A549 (cell line): ENCODE measurements at regions not wholly inside any gene's neighbourhood (a gene's known extent, or its start where the extent isn't known, plus 50 kb on each side); places are given as distances from the start of the nearest gene placed in this dataset.

ENCODE experiments used
- ATAC-seq, 2 experiments: fragments of 200-7000 bp in 1 of 2; fragments of >200 bp in 1 of 2; cut with Nextera tagmentation in 1 of 2; cut with Tn5 transposase in 1 of 2; 3 replicates each; pipeline versions ENCODE4 v1.8.0 to v1.9.1; 2018 to 2020; ENCODE audit warnings: mild to moderate bottlenecking in 1 of 2, moderate library complexity in 1 of 2
- CTCF ChIA-PET: fragments of 300-600 bp; sonication (Branson Sonifier 250); formaldehyde crosslinking; extraction: SDS; loops from one replicate; lab custom pipeline; 2021; ENCODE audit warnings: antibody characterized with exemption, inconsistent platforms; lab: Yijun Ruan, JAX
- POLR2A ChIA-PET: fragments of 350-600 bp; formaldehyde crosslinking; extraction: SDS; loops from one replicate; lab custom pipeline; 2021; ENCODE audit warnings: antibody characterized with exemption, inconsistent platforms; lab: Yijun Ruan, JAX
- DNase-seq, 2 experiments: peaks; one replicate each; pipeline versions ENCODE4 v3.0.0 to v3.0.0-alpha.2; 2011 to 2016; ENCODE audit warnings: low read depth in 1 of 2, low spot score in 1 of 2
- FAIRE-seq: peaks from 2 replicates; lab custom pipeline; 2011; peaks lifted over from hg19 to GRCh38; lab: Jason Lieb, UNC
- H3K27ac ChIP-seq, 2 experiments: fragments of >200 bp; sonication (Bioruptor Twin); formaldehyde crosslinking; 3 replicates each; pipeline ENCODE4 v1.5.1; 2016 to 2017
- H3K4me1 ChIP-seq: fragments of >200 bp; sonication (Bioruptor Twin); formaldehyde crosslinking; 3 replicates; pipeline ENCODE4 v1.6.1; 2016
- H3K4me2 ChIP-seq: fragments of >200 bp; sonication (Bioruptor Twin); formaldehyde crosslinking; 3 replicates; pipeline ENCODE4 v1.6.1; 2016
- H3K4me3 ChIP-seq: fragments of >200 bp; sonication (Bioruptor Twin); formaldehyde crosslinking; 3 replicates; pipeline ENCODE4 v1.5.1; 2016
- H3K9me3 ChIP-seq: fragments of >200 bp; sonication (Bioruptor Twin); formaldehyde crosslinking; 3 replicates; pipeline ENCODE4 v1.6.1; 2016
- BHLHE40 ChIP-seq: IDR thresholded peaks from 2 replicates; pipeline ENCODE4 v1.6.1; 2012; ENCODE audit warnings: low read depth, low read length, inconsistent platforms
- CBX8 ChIP-seq: fragments of 200-600 bp; sonication (generic); IDR thresholded peaks from 2 replicates; pipeline ENCODE4 v1.6.1; 2016
- CHD2 ChIP-seq: fragments of 150-350 bp; IDR thresholded peaks from 2 replicates; pipeline ENCODE4 v1.6.1; 2014; ENCODE audit warnings: low read length; ENCODE audit not compliant: partially characterized antibody
- E2F6 ChIP-seq: IDR thresholded peaks from 2 replicates; pipeline ENCODE4 v1.6.1; 2012; ENCODE audit warnings: low read depth, borderline replicate concordance
- EHF ChIP-seq: fragments of 250-450 bp; sonication (Bioruptor Pico); IDR thresholded peaks from 2 replicates; pipeline ENCODE4 v1.5.0; 2020; ENCODE audit warnings: mild to moderate bottlenecking
- ESRRA ChIP-seq: fragments of 150-350 bp; IDR thresholded peaks from 2 replicates; pipeline ENCODE4 v1.6.1; 2014; ENCODE audit warnings: mild to moderate bottlenecking, low read length, borderline replicate concordance
- GATA3 ChIP-seq: IDR thresholded peaks from 2 replicates; pipeline ENCODE4 v1.6.1; 2012; ENCODE audit warnings: borderline replicate concordance
- HDAC2 ChIP-seq: fragments of 200-600 bp; sonication (generic); IDR thresholded peaks from 2 replicates; pipeline ENCODE4 v1.6.1; 2016
- HES2 ChIP-seq: fragments of >200 bp; sonication (Bioruptor Twin); formaldehyde crosslinking; IDR thresholded peaks from 2 replicates; pipeline ENCODE4 v1.6.1; 2016
- HEYL ChIP-seq: fragments of 250-450 bp; sonication (Bioruptor Pico); IDR thresholded peaks from 2 replicates; pipeline ENCODE4 v1.8.0; 2021; ENCODE audit warnings: mild to moderate bottlenecking, moderate library complexity
- HOXA7 ChIP-seq: fragments of 250-450 bp; sonication (Bioruptor Pico); IDR thresholded peaks from 2 replicates; pipeline ENCODE4 v1.5.0; 2020; ENCODE audit warnings: mild to moderate bottlenecking, moderate library complexity
- HOXB13 ChIP-seq: fragments of 250-450 bp; sonication (Bioruptor Pico); IDR thresholded peaks from 2 replicates; pipeline ENCODE4 v1.5.0; 2020; ENCODE audit warnings: low read depth, mild to moderate bottlenecking, moderate library complexity
- HOXB5 ChIP-seq: fragments of 250-450 bp; sonication (Bioruptor Pico); IDR thresholded peaks from 2 replicates; pipeline ENCODE4 v1.5.0; 2020; ENCODE audit warnings: mild to moderate bottlenecking, moderate library complexity
- JUNB ChIP-seq: fragments of >200 bp; sonication (Bioruptor Twin); formaldehyde crosslinking; IDR thresholded peaks from 2 replicates; pipeline ENCODE4 v1.6.1; 2016
- KDM5A ChIP-seq: fragments of 200-600 bp; sonication (generic); IDR thresholded peaks from 2 replicates; pipeline ENCODE4 v1.6.1; 2016; ENCODE audit warnings: antibody characterized with exemption, mild to moderate bottlenecking
- MAFK ChIP-seq: fragments of 450-650 bp; IDR thresholded peaks from 2 replicates; pipeline ENCODE4 v1.6.1; 2014; ENCODE audit not compliant: partially characterized antibody
- MYC ChIP-seq: IDR thresholded peaks from 2 replicates; pipeline ENCODE4 v1.6.1; 2012; ENCODE audit warnings: mild to moderate bottlenecking, inconsistent platforms, low read length, improper control_type of control experiment, borderline replicate concordance
- NPAS2 ChIP-seq: fragments of 250-450 bp; sonication (Bioruptor Pico); IDR thresholded peaks from 2 replicates; pipeline ENCODE4 v1.8.0; 2022; ENCODE audit warnings: mild to moderate bottlenecking, moderate library complexity, borderline replicate concordance
- NR3C1 ChIP-seq: fragments of >200 bp; sonication (Bioruptor Twin); formaldehyde crosslinking; IDR thresholded peaks from 3 replicates; pipeline ENCODE4 v1.6.1; 2017
- POLR2A ChIP-seq: IDR thresholded peaks from 2 replicates; pipeline ENCODE4 v1.6.1; 2012; ENCODE audit warnings: mild to moderate bottlenecking, low read length
- RCOR1 ChIP-seq: fragments of 150-350 bp; IDR thresholded peaks from 2 replicates; pipeline ENCODE4 v1.6.1; 2014; ENCODE audit warnings: antibody characterized with exemption, low read length, low read depth
- RNF2 ChIP-seq: fragments of 200-600 bp; sonication (generic); IDR thresholded peaks from 2 replicates; pipeline ENCODE4 v1.6.1; 2016; ENCODE audit warnings: low read depth, mild to moderate bottlenecking, antibody characterized with exemption, moderate library complexity, borderline replicate concordance
- SREBF2 ChIP-seq: fragments of 450-650 bp; IDR thresholded peaks from 2 replicates; pipeline ENCODE4 v1.6.1; 2014; ENCODE audit warnings: mild to moderate bottlenecking, moderate library complexity
- ZFP36 ChIP-seq: fragments of 450-650 bp; IDR thresholded peaks from 2 replicates; pipeline ENCODE4 v1.6.1; 2014; ENCODE audit warnings: borderline replicate concordance; ENCODE audit not compliant: partially characterized antibody
- ZNF302 ChIP-seq: fragments of 250-450 bp; sonication (Bioruptor Pico); IDR thresholded peaks from 2 replicates; pipeline ENCODE4 v1.9.0; 2021; ENCODE audit warnings: inconsistent platforms, mild to moderate bottlenecking, moderate library complexity
- WGBS: methylation state at CpG from one replicate; pipeline ENCODE4 v1.1.6; 2017; ENCODE audit errors: missing lambda C conversion rate; 5-methylcytosine and 5-hydroxymethylcytosine counted together
- TF ChIP-seq, protein P1 (sequence below): IDR thresholded peaks from 2 replicates; pipeline ENCODE4 v1.6.1; 2012
- TF ChIP-seq, protein P2 (sequence below): fragments of 450-650 bp; IDR thresholded peaks from 2 replicates; pipeline ENCODE4 v1.6.1; 2014; ENCODE audit warnings: antibody characterized with exemption
- TF ChIP-seq, protein P3 (sequence below): fragments of >200 bp; sonication (Bioruptor Twin); formaldehyde crosslinking; IDR thresholded peaks from 3 replicates; pipeline ENCODE4 v1.6.1; 2016

- POLR2A ChIA-PET: no interaction called here
- FAIRE-seq: no peak
- Histone ChIP-seq H3K4me3 (no peak overlapping the region), H3K27ac (no peak overlapping the region), H3K4me2 (no peak overlapping the region), H3K9me3 (no peaks in the 10 kb centered on the region), H3K4me1 (no peaks in the 10 kb centered on the region)
- TF ChIP-seq POLR2A: no peak
- no peak for TF ChIP-seq HES2
- TF ChIP-seq, protein P1, sequence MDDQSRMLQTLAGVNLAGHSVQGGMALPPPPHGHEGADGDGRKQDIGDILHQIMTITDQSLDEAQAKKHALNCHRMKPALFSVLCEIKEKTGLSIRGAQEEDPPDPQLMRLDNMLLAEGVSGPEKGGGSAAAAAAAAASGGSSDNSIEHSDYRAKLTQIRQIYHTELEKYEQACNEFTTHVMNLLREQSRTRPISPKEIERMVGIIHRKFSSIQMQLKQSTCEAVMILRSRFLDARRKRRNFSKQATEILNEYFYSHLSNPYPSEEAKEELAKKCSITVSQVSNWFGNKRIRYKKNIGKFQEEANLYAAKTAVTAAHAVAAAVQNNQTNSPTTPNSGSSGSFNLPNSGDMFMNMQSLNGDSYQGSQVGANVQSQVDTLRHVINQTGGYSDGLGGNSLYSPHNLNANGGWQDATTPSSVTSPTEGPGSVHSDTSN: no peak
- no peak for TF ChIP-seq GATA3
- TF ChIP-seq KDM5A: no peak
- TF ChIP-seq E2F6: no peak
- no peak for TF ChIP-seq NR3C1
- TF ChIP-seq MYC: no peak
- TF ChIP-seq, protein P2, sequence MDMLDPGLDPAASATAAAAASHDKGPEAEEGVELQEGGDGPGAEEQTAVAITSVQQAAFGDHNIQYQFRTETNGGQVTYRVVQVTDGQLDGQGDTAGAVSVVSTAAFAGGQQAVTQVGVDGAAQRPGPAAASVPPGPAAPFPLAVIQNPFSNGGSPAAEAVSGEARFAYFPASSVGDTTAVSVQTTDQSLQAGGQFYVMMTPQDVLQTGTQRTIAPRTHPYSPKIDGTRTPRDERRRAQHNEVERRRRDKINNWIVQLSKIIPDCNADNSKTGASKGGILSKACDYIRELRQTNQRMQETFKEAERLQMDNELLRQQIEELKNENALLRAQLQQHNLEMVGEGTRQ: no peak
- no peak for TF ChIP-seq ZNF302
- no peak for TF ChIP-seq SREBF2
- no peak for TF ChIP-seq HOXB5
- TF ChIP-seq BHLHE40: no peak
- TF ChIP-seq, protein P3, sequence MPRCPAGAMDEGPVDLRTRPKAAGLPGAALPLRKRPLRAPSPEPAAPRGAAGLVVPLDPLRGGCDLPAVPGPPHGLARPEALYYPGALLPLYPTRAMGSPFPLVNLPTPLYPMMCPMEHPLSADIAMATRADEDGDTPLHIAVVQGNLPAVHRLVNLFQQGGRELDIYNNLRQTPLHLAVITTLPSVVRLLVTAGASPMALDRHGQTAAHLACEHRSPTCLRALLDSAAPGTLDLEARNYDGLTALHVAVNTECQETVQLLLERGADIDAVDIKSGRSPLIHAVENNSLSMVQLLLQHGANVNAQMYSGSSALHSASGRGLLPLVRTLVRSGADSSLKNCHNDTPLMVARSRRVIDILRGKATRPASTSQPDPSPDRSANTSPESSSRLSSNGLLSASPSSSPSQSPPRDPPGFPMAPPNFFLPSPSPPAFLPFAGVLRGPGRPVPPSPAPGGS: no peak
- CTCF ChIA-PET: interaction anchor here (1.0 kb wide), 1 partner anchor 16 kb away, joined by 3 read pairs; no protein-coding TSS in a partner anchor
- no peak for DNase-seq
- no peak for ATAC-seq
Observed at GRCh38 chr1:213876531-213876930, 111.2 kb upstream of the PROX1 start.

DNA sequence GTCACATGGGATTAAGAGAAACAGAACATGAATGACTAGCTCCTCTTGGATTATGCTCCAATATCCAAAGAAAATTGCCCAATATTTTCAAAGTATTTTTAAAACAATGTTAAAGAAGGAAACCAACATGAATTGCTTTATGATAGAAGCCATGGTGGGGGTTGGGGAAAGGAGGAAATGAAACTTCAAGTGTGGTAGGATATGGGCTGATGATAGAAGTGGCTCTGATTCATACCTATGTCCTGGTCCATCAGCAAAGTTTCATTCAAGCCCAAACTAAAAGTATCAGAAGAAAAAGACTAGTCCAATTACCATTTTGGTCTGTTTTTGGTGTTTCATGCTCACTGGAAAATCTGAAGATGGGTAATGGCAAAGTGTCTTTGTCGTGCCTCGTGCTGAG lies 104.2 kb upstream of the PROX1 start:
- FAIRE-seq (no peak), ATAC-seq (no peak), DNase-seq (no peak)
- no peak overlapping the region for H3K4me3 ChIP-seq
- H3K27ac ChIP-seq: no peak overlapping the region
- H3K4me2 ChIP-seq: no peak overlapping the region
- WGBS: 3% methylated on average over 2 of the region's 2 CpGs
- POLR2A ChIA-PET: no interaction called here
- CTCF ChIA-PET: no interaction called here
- TF ChIP-seq ZFP36 (no peak), MAFK (no peak), HOXB13 (CRISPR knock-in tag) (no peak), HDAC2 (no peak), KDM5A (no peak), CBX8 (no peak), RNF2 (no peak), BHLHE40 (no peak), HEYL (CRISPR knock-in tag) (no peak), HOXA7 (CRISPR knock-in tag) (no peak), CHD2 (no peak), EHF (no peak), NPAS2 (CRISPR knock-in tag) (no peak), ESRRA (no peak), RCOR1 (no peak), ZNF302 (no peak), JUNB (no peak)
- no peaks in the 10 kb centered on the region for H3K4me1 ChIP-seq
- no peaks in the 10 kb centered on the region for H3K9me3 ChIP-seq
